Liver (tissue), 8 donors: ENCODE measurements at regions not wholly inside any gene's neighbourhood (a gene's known extent, or its start where the extent isn't known, plus 50 kb on each side); places are given as distances from the start of the nearest gene placed in this dataset.

Experiments
- DNase-seq: peaks from one replicate; pipeline ENCODE4 v3.0.0-alpha.2; 2017; ENCODE audit warnings: low spot score
- H3K27ac ChIP-seq, 2 donors: one replicate each; pipeline ENCODE4 v1.7.0; 2013; ENCODE audit warnings: inconsistent platforms in 2 of 2, low read length in 2 of 2, control low read depth in 1 of 2, low read depth in 1 of 2, mild to moderate bottlenecking in 1 of 2
- H3K27me3 ChIP-seq, 4 donors: one replicate each; pipeline versions ENCODE4 v1.6.1 to v1.7.0; 2013; ENCODE audit warnings: low read length in 3 of 4, inconsistent platforms in 1 of 4, mild to moderate bottlenecking in 1 of 4, moderate library complexity in 1 of 4; ENCODE audit not compliant: control insufficient read depth in 4 of 4, insufficient read depth in 4 of 4
- H3K36me3 ChIP-seq, 4 donors: one replicate each; pipeline versions ENCODE4 v1.6.1 to v1.7.0; 2013; ENCODE audit warnings: low read length in 3 of 4, mild to moderate bottlenecking in 3 of 4, low read depth in 1 of 4, moderate library complexity in 1 of 4; ENCODE audit not compliant: control insufficient read depth in 4 of 4, insufficient read depth in 3 of 4
- H3K4me1 ChIP-seq, 4 donors: one replicate each; pipeline versions ENCODE4 v1.6.1 to v1.7.0; 2013; ENCODE audit warnings: low read length in 3 of 4, mild to moderate bottlenecking in 3 of 4, moderate library complexity in 1 of 4; ENCODE audit not compliant: control insufficient read depth in 4 of 4, insufficient read depth in 4 of 4
- H3K4me3 ChIP-seq, 3 donors: one replicate each; pipeline versions ENCODE4 v1.6.1 to v1.7.0; 2013; ENCODE audit warnings: low read length in 3 of 3, control low read depth in 1 of 3, low read depth in 1 of 3, mild to moderate bottlenecking in 1 of 3
- H3K9ac ChIP-seq, 2 donors: one replicate each; pipeline ENCODE4 v1.7.0; 2013; ENCODE audit warnings: low read length in 2 of 2, mild to moderate bottlenecking in 2 of 2, moderate library complexity in 2 of 2, control low read depth in 1 of 2, low read depth in 1 of 2
- H3K9me3 ChIP-seq, 4 donors: one replicate each; pipeline versions ENCODE4 v1.6.1 to v1.7.0; 2013; ENCODE audit warnings: low read length in 3 of 4; ENCODE audit not compliant: control insufficient read depth in 4 of 4
- FOXA1 ChIP-seq: IDR thresholded peaks from 2 replicates; pipeline ENCODE4 v1.6.1; 2016; ENCODE audit warnings: antibody characterized with exemption
- GABPA ChIP-seq, 2 donors: IDR thresholded peaks in 1 of 2; conservative IDR thresholded peaks in 1 of 2; 2 replicates each; pipeline ENCODE4 v1.6.1; 2016; ENCODE audit warnings: antibody characterized with exemption in 2 of 2, mild to moderate bottlenecking in 1 of 2, moderate library complexity in 1 of 2
- HNF4A ChIP-seq, 2 donors: conservative IDR thresholded peaks; 2 replicates each; pipeline ENCODE4 v1.6.1; 2016; ENCODE audit warnings: antibody characterized with exemption in 2 of 2, mild to moderate bottlenecking in 2 of 2
- HNF4G ChIP-seq: IDR thresholded peaks from 2 replicates; pipeline ENCODE4 v1.6.1; 2016; ENCODE audit warnings: antibody characterized with exemption
- NR2F2 ChIP-seq: IDR thresholded peaks from 2 replicates; pipeline ENCODE4 v1.6.1; 2016; ENCODE audit warnings: antibody characterized with exemption
- RAD21 ChIP-seq, 2 donors: IDR thresholded peaks; 2 replicates each; pipeline ENCODE4 v1.6.1; 2016; ENCODE audit warnings: antibody characterized with exemption in 2 of 2, mild to moderate bottlenecking in 2 of 2
- RXRA ChIP-seq, 2 donors: IDR thresholded peaks; 2 replicates each; pipeline ENCODE4 v1.6.1; 2017 to 2018; ENCODE audit warnings: antibody characterized with exemption in 2 of 2, mild to moderate bottlenecking in 1 of 2
- YY1 ChIP-seq: IDR thresholded peaks from 2 replicates; pipeline ENCODE4 v1.6.1; 2016; ENCODE audit warnings: antibody characterized with exemption, mild to moderate bottlenecking
- WGBS: extraction: QIAGEN DNeasy Blood & Tissue Kit; methylation state at CpG from one replicate; pipeline ENCODE4 v1.1.7; 2013; 5-methylcytosine and 5-hydroxymethylcytosine counted together
- TF ChIP-seq, protein P1 (sequence below): IDR thresholded peaks from 2 replicates; pipeline ENCODE4 v1.6.1; 2016; ENCODE audit warnings: antibody characterized with exemption, mild to moderate bottlenecking
- TF ChIP-seq, protein P2 (sequence below): IDR thresholded peaks from 2 replicates; pipeline ENCODE4 v1.6.1; 2016; ENCODE audit warnings: antibody characterized with exemption
- TF ChIP-seq, protein P3 (sequence below): IDR thresholded peaks from 2 replicates; pipeline ENCODE4 v1.6.1; 2016; ENCODE audit warnings: antibody characterized with exemption
- TF ChIP-seq, protein P4 (sequence below): fragments of 150-350 bp; IDR thresholded peaks from 2 replicates; pipeline ENCODE4 v1.5.1; 2017; ENCODE audit warnings: improper control_type of control experiment, low read depth, low read length; ENCODE audit not compliant: missing input control
- donor health status: healthy.
- donor health status: healthy.
- donor health status: healthy.
- donor health status: healthy.
- donor health status: healthy.

DNA sequence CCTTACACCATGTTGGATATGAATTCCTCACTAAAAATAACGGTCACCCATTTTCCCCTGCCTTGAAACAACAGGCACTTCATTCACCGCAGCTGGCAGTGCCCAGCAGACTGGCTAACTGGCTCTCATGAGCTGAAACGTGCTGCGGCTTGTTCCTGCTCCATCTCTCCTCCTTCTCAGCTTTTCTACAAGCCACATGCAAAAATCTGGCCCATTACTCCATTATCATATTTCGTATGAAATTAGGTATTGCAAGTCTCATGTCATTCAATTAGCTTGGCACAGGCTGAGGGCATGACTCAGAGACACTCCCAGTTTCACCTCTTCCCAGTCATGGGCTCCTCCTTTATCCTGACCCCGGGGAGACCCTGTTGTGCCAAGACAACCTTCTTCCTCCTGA is 60.0 kb downstream of the MAGEF1 start:
- H3K9me3 ChIP-seq, result no peaks in the 10 kb centered on the region
- no peak for DNase-seq
- TF ChIP-seq, protein P1, sequence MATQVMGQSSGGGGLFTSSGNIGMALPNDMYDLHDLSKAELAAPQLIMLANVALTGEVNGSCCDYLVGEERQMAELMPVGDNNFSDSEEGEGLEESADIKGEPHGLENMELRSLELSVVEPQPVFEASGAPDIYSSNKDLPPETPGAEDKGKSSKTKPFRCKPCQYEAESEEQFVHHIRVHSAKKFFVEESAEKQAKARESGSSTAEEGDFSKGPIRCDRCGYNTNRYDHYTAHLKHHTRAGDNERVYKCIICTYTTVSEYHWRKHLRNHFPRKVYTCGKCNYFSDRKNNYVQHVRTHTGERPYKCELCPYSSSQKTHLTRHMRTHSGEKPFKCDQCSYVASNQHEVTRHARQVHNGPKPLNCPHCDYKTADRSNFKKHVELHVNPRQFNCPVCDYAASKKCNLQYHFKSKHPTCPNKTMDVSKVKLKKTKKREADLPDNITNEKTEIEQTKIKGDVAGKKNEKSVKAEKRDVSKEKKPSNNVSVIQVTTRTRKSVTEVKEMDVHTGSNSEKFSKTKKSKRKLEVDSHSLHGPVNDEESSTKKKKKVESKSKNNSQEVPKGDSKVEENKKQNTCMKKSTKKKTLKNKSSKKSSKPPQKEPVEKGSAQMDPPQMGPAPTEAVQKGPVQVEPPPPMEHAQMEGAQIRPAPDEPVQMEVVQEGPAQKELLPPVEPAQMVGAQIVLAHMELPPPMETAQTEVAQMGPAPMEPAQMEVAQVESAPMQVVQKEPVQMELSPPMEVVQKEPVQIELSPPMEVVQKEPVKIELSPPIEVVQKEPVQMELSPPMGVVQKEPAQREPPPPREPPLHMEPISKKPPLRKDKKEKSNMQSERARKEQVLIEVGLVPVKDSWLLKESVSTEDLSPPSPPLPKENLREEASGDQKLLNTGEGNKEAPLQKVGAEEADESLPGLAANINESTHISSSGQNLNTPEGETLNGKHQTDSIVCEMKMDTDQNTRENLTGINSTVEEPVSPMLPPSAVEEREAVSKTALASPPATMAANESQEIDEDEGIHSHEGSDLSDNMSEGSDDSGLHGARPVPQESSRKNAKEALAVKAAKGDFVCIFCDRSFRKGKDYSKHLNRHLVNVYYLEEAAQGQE, result no peak
- TF ChIP-seq HNF4A (conservative IDR thresholded peaks at IDR 0.05) (no peak), NR2F2 (no peak), GABPA (IDR thresholded peaks at IDR 0.05 in 1 of 2, conservative IDR thresholded peaks at IDR 0.05 in 1 of 2) (no peak)

DNA sequence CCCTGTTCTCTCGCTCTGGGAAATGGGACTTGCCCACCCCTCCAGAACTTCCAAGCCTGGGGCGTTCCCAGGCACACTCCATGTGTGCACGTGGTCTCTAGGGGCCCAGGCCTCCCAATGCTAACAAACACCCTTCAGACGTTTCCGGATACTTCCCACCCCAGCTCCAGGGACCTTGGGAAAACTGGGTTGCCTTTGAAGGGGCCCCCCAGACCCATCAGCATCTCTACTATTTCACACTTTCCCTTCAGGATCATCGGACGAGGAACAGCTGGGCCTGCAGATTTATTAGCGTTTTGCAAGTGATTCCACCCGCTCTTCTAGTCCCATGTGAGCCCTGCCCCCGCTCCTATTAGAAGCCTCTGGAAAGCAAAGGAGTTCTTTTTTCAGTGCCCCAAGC is 63.2 kb downstream of the MAGEF1 start:
- no peaks in the 10 kb centered on the region for H3K9me3 ChIP-seq
- no peak overlapping the region for H3K4me3 ChIP-seq
- H3K4me1 ChIP-seq, result peaks cover 0 to 4% (median under 1%) of the 10 kb centered on the region in 4 donors
- 87% methylated on average over 10 of the region's 10 CpGs for WGBS
- H3K36me3 ChIP-seq, result no peaks in the 10 kb centered on the region
- H3K9ac ChIP-seq, result no peak overlapping the region
- no peak overlapping the region for H3K27ac ChIP-seq
- DNase-seq, result no peak
- no peaks in the 10 kb centered on the region for H3K27me3 ChIP-seq
- TF ChIP-seq GABPA (IDR thresholded peaks at IDR 0.05 in 1 of 2, conservative IDR thresholded peaks at IDR 0.05 in 1 of 2) (no peak), YY1 (no peak), HNF4G (no peak), HNF4A (conservative IDR thresholded peaks at IDR 0.05) (no peak), RXRA (IDR thresholded peaks at IDR 0.05) (no peak), FOXA1 (no peak), RAD21 (IDR thresholded peaks at IDR 0.05) (no peak), NR2F2 (no peak)
- TF ChIP-seq, protein P1, result no peak
- TF ChIP-seq, protein P2, sequence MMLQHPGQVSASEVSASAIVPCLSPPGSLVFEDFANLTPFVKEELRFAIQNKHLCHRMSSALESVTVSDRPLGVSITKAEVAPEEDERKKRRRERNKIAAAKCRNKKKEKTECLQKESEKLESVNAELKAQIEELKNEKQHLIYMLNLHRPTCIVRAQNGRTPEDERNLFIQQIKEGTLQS, result no peak
- TF ChIP-seq, protein P3, sequence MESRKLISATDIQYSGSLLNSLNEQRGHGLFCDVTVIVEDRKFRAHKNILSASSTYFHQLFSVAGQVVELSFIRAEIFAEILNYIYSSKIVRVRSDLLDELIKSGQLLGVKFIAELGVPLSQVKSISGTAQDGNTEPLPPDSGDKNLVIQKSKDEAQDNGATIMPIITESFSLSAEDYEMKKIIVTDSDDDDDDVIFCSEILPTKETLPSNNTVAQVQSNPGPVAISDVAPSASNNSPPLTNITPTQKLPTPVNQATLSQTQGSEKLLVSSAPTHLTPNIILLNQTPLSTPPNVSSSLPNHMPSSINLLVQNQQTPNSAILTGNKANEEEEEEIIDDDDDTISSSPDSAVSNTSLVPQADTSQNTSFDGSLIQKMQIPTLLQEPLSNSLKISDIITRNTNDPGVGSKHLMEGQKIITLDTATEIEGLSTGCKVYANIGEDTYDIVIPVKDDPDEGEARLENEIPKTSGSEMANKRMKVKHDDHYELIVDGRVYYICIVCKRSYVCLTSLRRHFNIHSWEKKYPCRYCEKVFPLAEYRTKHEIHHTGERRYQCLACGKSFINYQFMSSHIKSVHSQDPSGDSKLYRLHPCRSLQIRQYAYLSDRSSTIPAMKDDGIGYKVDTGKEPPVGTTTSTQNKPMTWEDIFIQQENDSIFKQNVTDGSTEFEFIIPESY, result no peak
- TF ChIP-seq, protein P4, sequence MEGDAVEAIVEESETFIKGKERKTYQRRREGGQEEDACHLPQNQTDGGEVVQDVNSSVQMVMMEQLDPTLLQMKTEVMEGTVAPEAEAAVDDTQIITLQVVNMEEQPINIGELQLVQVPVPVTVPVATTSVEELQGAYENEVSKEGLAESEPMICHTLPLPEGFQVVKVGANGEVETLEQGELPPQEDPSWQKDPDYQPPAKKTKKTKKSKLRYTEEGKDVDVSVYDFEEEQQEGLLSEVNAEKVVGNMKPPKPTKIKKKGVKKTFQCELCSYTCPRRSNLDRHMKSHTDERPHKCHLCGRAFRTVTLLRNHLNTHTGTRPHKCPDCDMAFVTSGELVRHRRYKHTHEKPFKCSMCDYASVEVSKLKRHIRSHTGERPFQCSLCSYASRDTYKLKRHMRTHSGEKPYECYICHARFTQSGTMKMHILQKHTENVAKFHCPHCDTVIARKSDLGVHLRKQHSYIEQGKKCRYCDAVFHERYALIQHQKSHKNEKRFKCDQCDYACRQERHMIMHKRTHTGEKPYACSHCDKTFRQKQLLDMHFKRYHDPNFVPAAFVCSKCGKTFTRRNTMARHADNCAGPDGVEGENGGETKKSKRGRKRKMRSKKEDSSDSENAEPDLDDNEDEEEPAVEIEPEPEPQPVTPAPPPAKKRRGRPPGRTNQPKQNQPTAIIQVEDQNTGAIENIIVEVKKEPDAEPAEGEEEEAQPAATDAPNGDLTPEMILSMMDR, result no peak

More for the DNA sequence above, 60.0 kb downstream of the MAGEF1 start:
- no peaks in the 10 kb centered on the region for H3K4me1 ChIP-seq
- H3K9ac ChIP-seq, result no peak overlapping the region
- no peak overlapping the region for H3K4me3 ChIP-seq
- no peak overlapping the region for H3K27ac ChIP-seq
- 87% methylated on average over 6 of the region's 6 CpGs for WGBS
- H3K36me3 ChIP-seq, result no peaks in the 10 kb centered on the region
- H3K27me3 ChIP-seq, result no peaks in the 10 kb centered on the region
